ENCODE measurements at regions not wholly inside any gene's neighbourhood (a gene's known extent, or its start where the extent isn't known, plus 50 kb on each side); places are given as distances from the start of the nearest gene placed in this dataset.

GRCh38 chr18:55076643-55077218 is 117.5 kb upstream of the CCDC68 start:
- Histone ChIP-seq H3K4me1 (peaks cover 0 to 6% (median 0%) of the 10 kb centered on the region in 4 donors), H3K4me3 (no peak overlapping the region), H3K36me3 (no peaks in the 10 kb centered on the region), H3K9me3 (no peaks in the 10 kb centered on the region), H3K27me3 (no peaks in the 10 kb centered on the region), H3K27ac (no peak overlapping the region)
- no peak for TF ChIP-seq POLR2A (IDR thresholded peaks at IDR 0.05)
- no peak for TF ChIP-seq CTCF (IDR thresholded peaks at IDR 0.05)
- TF ChIP-seq EP300 (IDR thresholded peaks at IDR 0.05): no peak
- DNase-seq (ENCODE audit: low spot score in 2 of 2): no peak
- WGBS, 2 donors: 72 to 81% methylated on average over 6 of the region's 6 CpGs

GRCh38 chr18:55073834-55074233 is 114.6 kb upstream of the CCDC68 start:
- no peak overlapping the region for H3K4me3 ChIP-seq
- no peak for DNase-seq (ENCODE audit: low spot score in 2 of 2)
- no peaks in the 10 kb centered on the region for H3K4me1 ChIP-seq
- no peak overlapping the region for H3K27ac ChIP-seq
- no peaks in the 10 kb centered on the region for H3K9me3 ChIP-seq
- H3K36me3 ChIP-seq: no peaks in the 10 kb centered on the region
- no peaks in the 10 kb centered on the region for H3K27me3 ChIP-seq
- no peak for TF ChIP-seq EP300 (IDR thresholded peaks at IDR 0.05)
- TF ChIP-seq POLR2A (IDR thresholded peaks at IDR 0.05): no peak
- TF ChIP-seq CTCF (IDR thresholded peaks at IDR 0.05): no peak

- no peak for TF ChIP-seq EP300 (IDR thresholded peaks at IDR 0.05)
- TF ChIP-seq POLR2A (IDR thresholded peaks at IDR 0.05): no peak
- TF ChIP-seq CTCF (IDR thresholded peaks at IDR 0.05): no peak
- 88 to 93% methylated on average over 4 of the region's 4 CpGs for WGBS, 2 donors
- Histone ChIP-seq H3K9me3 (no peaks in the 10 kb centered on the region), H3K4me1 (no peaks in the 10 kb centered on the region), H3K36me3 (no peaks in the 10 kb centered on the region), H3K27ac (no peak overlapping the region), H3K27me3 (no peaks in the 10 kb centered on the region), H3K4me3 (no peak overlapping the region)
- no peak for DNase-seq (ENCODE audit: low spot score in 2 of 2)
Observed at GRCh38 chr18:55073116-55073515, 113.9 kb upstream of the CCDC68 start.

GRCh38 chr18:55072698-55073097 is 113.4 kb upstream of the CCDC68 start:
- TF ChIP-seq POLR2A (IDR thresholded peaks at IDR 0.05) (no peak), EP300 (IDR thresholded peaks at IDR 0.05) (no peak), CTCF (IDR thresholded peaks at IDR 0.05) (no peak)
- Histone ChIP-seq H3K4me1 (no peaks in the 10 kb centered on the region), H3K4me3 (no peak overlapping the region), H3K27me3 (no peaks in the 10 kb centered on the region), H3K36me3 (no peaks in the 10 kb centered on the region), H3K27ac (no peak overlapping the region), H3K9me3 (no peaks in the 10 kb centered on the region)
- DNase-seq (ENCODE audit: low spot score in 2 of 2): no peak
- WGBS, 2 donors: 84 to 90% methylated on average over 4 of the region's 4 CpGs

- DNase-seq (ENCODE audit: low spot score in 2 of 2): no peak
- no peaks in the 10 kb centered on the region for H3K27me3 ChIP-seq
- no peaks in the 10 kb centered on the region for H3K36me3 ChIP-seq
- H3K9me3 ChIP-seq: no peaks in the 10 kb centered on the region
- H3K4me3 ChIP-seq: no peak overlapping the region
- TF ChIP-seq CTCF (IDR thresholded peaks at IDR 0.05): no peak
- TF ChIP-seq POLR2A (IDR thresholded peaks at IDR 0.05): no peak
- no peak for TF ChIP-seq EP300 (IDR thresholded peaks at IDR 0.05)
- WGBS, 2 donors: 38 to 45% methylated on average over 2 of the region's 2 CpGs
- no peaks in the 10 kb centered on the region for H3K4me1 ChIP-seq
- H3K27ac ChIP-seq: no peak overlapping the region
Observed at GRCh38 chr18:55072181-55072580, 112.9 kb upstream of the CCDC68 start.
